HCT116 (cell line): ENCODE measurements at regions not wholly inside any gene's neighbourhood (a gene's known extent, or its start where the extent isn't known, plus 50 kb on each side); places are given as distances from the start of the nearest gene placed in this dataset.

ENCODE experiments used
- ATAC-seq: fragments of 200-7000 bp; cut with Tn5 transposase; 2 replicates; pipeline ENCODE4 v1.9.1; 2020; ENCODE audit warnings: mild to moderate bottlenecking, moderate library complexity
- BruUV-seq: library from RNA; stranded (reverse); fragments of 400-500 nt; replicated peaks from 2 replicates; lab custom pipeline; 2021; lab: Mats Ljungman, UMichigan
- CTCF ChIA-PET: fragments of 300-600 bp; sonication (Branson Sonifier 250); formaldehyde crosslinking; loops from one replicate; lab custom pipeline; 2021; ENCODE audit warnings: antibody characterized with exemption; lab: Charles Lee
- POLR2A ChIA-PET: fragments of 300-600, 350-600 bp; sonication (Branson Sonifier 250); formaldehyde crosslinking; loops from one replicate; lab custom pipeline; 2021; ENCODE audit warnings: antibody characterized with exemption; lab: Charles Lee
- RAD21 ChIA-PET, 2 experiments: fragments of 300-600 bp; sonication (Branson Sonifier 250); formaldehyde crosslinking; loops; one replicate each; lab custom pipeline; 2023; ENCODE audit warnings: low total read pairs in 2 of 2; ENCODE audit not compliant: uncharacterized antibody in 2 of 2, unreplicated experiment in 2 of 2, low non-redundant PET in 1 of 2; lab: Charles Lee
- DNase-seq: peaks from one replicate; pipeline ENCODE4 v3.0.0-alpha.2; 2010; ENCODE audit warnings: low read depth, low spot score
- H2AFZ ChIP-seq: fragments of 200-600 bp; shearing (Covaris generic), sonication (generic); 2 replicates; pipeline ENCODE4 v1.6.1; 2017; ENCODE audit warnings: low read depth, mixed run types, mixed read lengths, antibody characterized with exemption, low read length; ENCODE audit not compliant: poor library complexity, severe bottlenecking
- H3K27ac ChIP-seq: 2 replicates; pipeline ENCODE4 v1.5.1; 2012; ENCODE audit warnings: low read depth, low read length
- H3K27me3 ChIP-seq: fragments of 200-600 bp; sonication (generic); 2 replicates; pipeline ENCODE4 v1.6.1; 2016; ENCODE audit warnings: mixed run types, low read length, mixed read lengths; ENCODE audit not compliant: insufficient read depth
- H3K36me3 ChIP-seq, 2 experiments: fragments of 200-500 bp in 1 of 2; fragments of 200-600 bp in 1 of 2; sonication (Bioruptor generic) in 1 of 2; sonication (generic) in 1 of 2; 2 replicates each; pipeline versions ENCODE4 v1.5.1 to v1.6.1; 2014 to 2016; ENCODE audit warnings: low read length in 2 of 2, inconsistent platforms in 1 of 2, mixed read lengths in 1 of 2, mixed run types in 1 of 2; ENCODE audit not compliant: insufficient read depth in 2 of 2, control insufficient read depth in 1 of 2
- H3K4me1 ChIP-seq, 2 experiments: fragments of 200-600 bp in 1 of 2; sonication (generic) in 1 of 2; 2 replicates each; pipeline versions ENCODE4 v1.5.1 to v1.6.1; 2012 to 2017; ENCODE audit warnings: low read length in 2 of 2, inconsistent platforms in 1 of 2, mild to moderate bottlenecking in 1 of 2, mixed read lengths in 1 of 2, mixed run types in 1 of 2, moderate library complexity in 1 of 2; ENCODE audit not compliant: insufficient read depth in 2 of 2, control insufficient read depth in 1 of 2
- H3K4me2 ChIP-seq: fragments of 200-600 bp; sonication (generic); 2 replicates; pipeline ENCODE4 v1.6.1; 2017; ENCODE audit warnings: mixed run types, low read length, mixed read lengths
- H3K4me3 ChIP-seq, 2 experiments: fragments of 200-600 bp in 1 of 2; sonication (generic) in 1 of 2; replicated peaks in 1 of 2; 2 replicates each; pipeline ENCODE4 v1.5.1; 2011 to 2016; ENCODE audit warnings: low read length in 2 of 2, control low read depth in 1 of 2, low read depth in 1 of 2, mild to moderate bottlenecking in 1 of 2, mixed read lengths in 1 of 2, mixed run types in 1 of 2
- H3K79me2 ChIP-seq: fragments of 200-600 bp; sonication (generic); 2 replicates; pipeline ENCODE4 v1.6.1; 2017; ENCODE audit warnings: mild to moderate bottlenecking, mixed run types, low read length, moderate library complexity, mixed read lengths; ENCODE audit not compliant: insufficient read depth
- H3K9ac ChIP-seq: fragments of 200-600 bp; sonication (generic); 2 replicates; pipeline ENCODE4 v1.6.1; 2016; ENCODE audit warnings: low read length, mixed read lengths
- H3K9me2 ChIP-seq: fragments of 200-600 bp; sonication (generic), shearing (Covaris generic); 2 replicates; pipeline ENCODE4 v1.6.1; 2017; ENCODE audit warnings: mixed run types, mild to moderate bottlenecking, moderate library complexity; ENCODE audit not compliant: insufficient read depth
- H3K9me3 ChIP-seq, 2 experiments: fragments of 200-500 bp in 1 of 2; fragments of 200-600 bp in 1 of 2; sonication (Bioruptor generic) in 1 of 2; sonication (generic) in 1 of 2; 2 replicates each; pipeline ENCODE4 v1.6.1; 2014 to 2017; ENCODE audit warnings: low read length in 2 of 2, mixed read lengths in 2 of 2, inconsistent platforms in 1 of 2, low read depth in 1 of 2, mild to moderate bottlenecking in 1 of 2, mixed run types in 1 of 2, moderate library complexity in 1 of 2; ENCODE audit not compliant: control insufficient read depth in 1 of 2, insufficient read depth in 1 of 2
- H4K20me1 ChIP-seq: fragments of 200-600 bp; sonication (generic), shearing (Covaris generic); 2 replicates; pipeline ENCODE4 v1.6.1; 2017; ENCODE audit warnings: mixed run types, mild to moderate bottlenecking, moderate library complexity; ENCODE audit not compliant: insufficient read depth
- ATF3 ChIP-seq: IDR thresholded peaks from 2 replicates; pipeline ENCODE4 v1.6.1; 2012
- CEBPB ChIP-seq: IDR thresholded peaks from 2 replicates; pipeline ENCODE4 v1.6.1; 2012; ENCODE audit warnings: low read depth
- CTCF ChIP-seq, 3 experiments: fragments of 200-600 bp in 1 of 3; sonication (generic) in 1 of 3; IDR thresholded peaks in 2 of 3; conservative IDR thresholded peaks in 1 of 3; 2 replicates each; pipeline ENCODE4 v1.5.1; 2012 to 2017; ENCODE audit warnings: low read depth in 2 of 3, low read length in 2 of 3, antibody characterized with exemption in 1 of 3, borderline replicate concordance in 1 of 3, control low read depth in 1 of 3, mild to moderate bottlenecking in 1 of 3, mixed read lengths in 1 of 3, mixed run types in 1 of 3, moderate library complexity in 1 of 3; ENCODE audit not compliant: insufficient read depth in 1 of 3
- EGR1 ChIP-seq: IDR thresholded peaks from 2 replicates; pipeline ENCODE4 v1.6.1; 2012; ENCODE audit warnings: low read depth
- ELF1 ChIP-seq: IDR thresholded peaks from 2 replicates; pipeline ENCODE4 v1.6.1; 2012; ENCODE audit warnings: low read depth, borderline replicate concordance
- EZH2 ChIP-seq: fragments of 200-600 bp; sonication (generic); IDR thresholded peaks from 2 replicates; pipeline ENCODE4 v1.6.1; 2017; ENCODE audit warnings: antibody characterized with exemption, mixed run types
- EZH2phosphoT487 ChIP-seq: fragments of 200-600 bp; IDR thresholded peaks from 2 replicates; pipeline ENCODE4 v1.6.1; 2018; ENCODE audit warnings: antibody characterized with exemption, borderline replicate concordance
- FOSL1 ChIP-seq: IDR thresholded peaks from 2 replicates; pipeline ENCODE4 v1.6.1; 2012; ENCODE audit warnings: low read depth
- JUND ChIP-seq: IDR thresholded peaks from 2 replicates; pipeline ENCODE4 v1.6.1; 2012
- MAX ChIP-seq: IDR thresholded peaks from 2 replicates; pipeline ENCODE4 v1.6.1; 2012
- POLR2A ChIP-seq: IDR thresholded peaks from 2 replicates; pipeline ENCODE4 v1.7.0; 2011; ENCODE audit warnings: borderline replicate concordance; ENCODE audit not compliant: insufficient read depth, insufficient read length; ENCODE audit errors: extremely low read depth
- POLR2AphosphoS5 ChIP-seq: IDR thresholded peaks from 2 replicates; pipeline ENCODE4 v1.6.1; 2011; ENCODE audit warnings: mild to moderate bottlenecking, low read depth, low read length, moderate library complexity
- RAD21 ChIP-seq: IDR thresholded peaks from 2 replicates; pipeline ENCODE4 v1.6.1; 2012; ENCODE audit warnings: low read depth, mild to moderate bottlenecking
- SP1 ChIP-seq: IDR thresholded peaks from 2 replicates; pipeline ENCODE4 v1.6.1; 2012; ENCODE audit warnings: low read depth
- SRF ChIP-seq: IDR thresholded peaks from 2 replicates; pipeline ENCODE4 v1.6.1; 2012; ENCODE audit warnings: low read depth
- TCF7L2 ChIP-seq: IDR thresholded peaks from 2 replicates; pipeline ENCODE4 v1.7.0; 2011; ENCODE audit warnings: borderline replicate concordance, inconsistent platforms; ENCODE audit not compliant: insufficient read depth, insufficient read length; ENCODE audit errors: extremely low read depth
- ZFX ChIP-seq: fragments of 450-650 bp; IDR thresholded peaks from 2 replicates; pipeline ENCODE4 v1.6.1; 2017
- ZNF274 ChIP-seq: fragments of 200-500 bp; sonication (Bioruptor generic); IDR thresholded peaks from 2 replicates; pipeline ENCODE4 v1.6.1; 2014; ENCODE audit warnings: mild to moderate bottlenecking, low read depth, low read length, inconsistent platforms
- intact Hi-C: fragments of 100-400 bp; cut with micrococcal nuclease; formaldehyde crosslinking; loops from 2 replicates; pipeline ENCODE4 v1.10.0; 2022

GRCh38 chr12:127435439-127435838 lies 831.5 kb upstream of the TMEM132C start:
- no peaks in the 10 kb centered on the region for H3K79me2 ChIP-seq
- no peaks in the 10 kb centered on the region for H3K27me3 ChIP-seq
- no peaks in the 10 kb centered on the region for H3K4me1 ChIP-seq
- peaks cover 0 to 9% of the 10 kb centered on the region in 2 experiments; a peak in 2 of 4 replicates for H3K9me3 ChIP-seq
- ChIA-PET RAD21 (no interaction called here), POLR2A (no interaction called here), CTCF (no interaction called here)
- H3K27ac ChIP-seq = no peak overlapping the region
- no peak overlapping the region for H2AFZ ChIP-seq
- no peak for DNase-seq
- H3K36me3 ChIP-seq = no peaks in the 10 kb centered on the region
- BruUV-seq = no TSS peak
- no peak overlapping the region for H3K4me3 ChIP-seq
- ATAC-seq = no peak
- no peak overlapping the region for H3K4me2 ChIP-seq
- H3K9ac ChIP-seq = no peak overlapping the region
- no peak for TF ChIP-seq CEBPB
- TF ChIP-seq RAD21 = no peak
- TF ChIP-seq ELF1 = no peak
- no peak for TF ChIP-seq EGR1
- TF ChIP-seq SP1 = no peak
- TF ChIP-seq EZH2phosphoT487 = no peak
- TF ChIP-seq POLR2AphosphoS5 = no peak
- no peak for TF ChIP-seq POLR2A
- TF ChIP-seq CTCF (IDR thresholded peaks at IDR 0.05 in 2 of 3, conservative IDR thresholded peaks at IDR 0.05 in 1 of 3; ENCODE audit: borderline replicate concordance in 1 of 3, insufficient read depth in 1 of 3, low read depth in 2 of 3, low read length in 2 of 3) = no peak
- TF ChIP-seq ZFX = no peak
- no peak for TF ChIP-seq ZNF274
- TF ChIP-seq ATF3 = no peak
- TF ChIP-seq JUND = no peak
- TF ChIP-seq TCF7L2 = no peak
- no peak for TF ChIP-seq FOSL1
- no peak for TF ChIP-seq SRF
- no peak for TF ChIP-seq MAX
- no peak for TF ChIP-seq EZH2
- H3K9me2 ChIP-seq = no peaks in the 10 kb centered on the region
- intact Hi-C loops = no loop called here
- no peaks in the 10 kb centered on the region for H4K20me1 ChIP-seq
